ENCODE measurements at regions not wholly inside any gene's neighbourhood (a gene's known extent, or its start where the extent isn't known, plus 50 kb on each side); places are given as distances from the start of the nearest gene placed in this dataset.

- Histone ChIP-seq H3K27me3 (ENCODE audit: control insufficient read depth in 1 of 2, insufficient read depth in 2 of 2, low read length in 2 of 2) (peaks cover 8 to 51% of the 10 kb centered on the region in 2 donors), H3K4me3 (ENCODE audit: low read length in 2 of 2) (no peak overlapping the region), H3K9ac (ENCODE audit: low read length in 2 of 2) (no peak overlapping the region), H3K36me3 (ENCODE audit: control insufficient read depth in 2 of 2, insufficient read depth in 2 of 2, low read length in 2 of 2) (no peaks in the 10 kb centered on the region), H3K27ac (ENCODE audit: low read length) (no peak overlapping the region), H3K9me3 (ENCODE audit: control insufficient read depth in 2 of 2, low read length in 2 of 2) (no peaks in the 10 kb centered on the region), H3K4me1 (ENCODE audit: control insufficient read depth, insufficient read depth, low read length) (peaks cover 4% of the 10 kb centered on the region)
Observed at GRCh38 chr10:101301111-101301731, 52.7 kb upstream of the BTRC start.

- H3K4me3 ChIP-seq (ENCODE audit: low read length in 2 of 2): no peak overlapping the region
- H3K9ac ChIP-seq (ENCODE audit: low read length in 2 of 2): no peak overlapping the region
- no peaks in the 10 kb centered on the region for H3K36me3 ChIP-seq (ENCODE audit: control insufficient read depth in 2 of 2, insufficient read depth in 2 of 2, low read length in 2 of 2)
- no peaks in the 10 kb centered on the region for H3K4me1 ChIP-seq (ENCODE audit: control insufficient read depth, insufficient read depth, low read length)
- H3K27ac ChIP-seq (ENCODE audit: low read length): no peak overlapping the region
- H3K9me3 ChIP-seq (ENCODE audit: control insufficient read depth in 2 of 2, low read length in 2 of 2): no peaks in the 10 kb centered on the region
- peaks cover 9 to 47% of the 10 kb centered on the region in 2 donors for H3K27me3 ChIP-seq (ENCODE audit: control insufficient read depth in 1 of 2, insufficient read depth in 2 of 2, low read length in 2 of 2)
Observed at GRCh38 chr10:101303087-101303703, 50.8 kb upstream of the BTRC start.

All from stomach smooth muscle (tissue), 2 donors.